GM12878 (cell line): ENCODE measurements at regions not wholly inside any gene's neighbourhood (a gene's known extent, or its start where the extent isn't known, plus 50 kb on each side); places are given as distances from the start of the nearest gene placed in this dataset.

Experiments used
- ATAC-seq: fragments of 200-7000 bp; cut with Tn5 transposase; 3 replicates; pipeline ENCODE4 v1.9.1; 2020; ENCODE audit warnings: mild to moderate bottlenecking, moderate library complexity
- BruUV-seq: library from RNA; stranded (reverse); fragments of 400-500 nt; replicated peaks from 2 replicates; lab custom pipeline; 2021; lab: Mats Ljungman, UMichigan
- CTCF ChIA-PET: fragments of 300-600 bp; sonication (Branson Sonifier 250); formaldehyde crosslinking; extraction: SDS; loops from one replicate; lab custom pipeline; 2021; ENCODE audit warnings: inconsistent platforms; lab: Yijun Ruan, JAX
- POLR2A ChIA-PET: fragments of 350-600 bp; formaldehyde crosslinking; extraction: SDS; loops from one replicate; lab custom pipeline; 2021; ENCODE audit warnings: inconsistent platforms; lab: Charles Lee
- RAD21 ChIA-PET: fragments of 300-600 bp; sonication (Branson Sonifier 250); formaldehyde crosslinking; loops from one replicate; lab custom pipeline; 2023; ENCODE audit warnings: antibody characterized with exemption; ENCODE audit not compliant: unreplicated experiment; lab: Charles Lee
- SMC1A ChIA-PET: fragments of 300-600 bp; sonication (Branson Sonifier 250); formaldehyde crosslinking; loops from one replicate; lab custom pipeline; 2023; ENCODE audit not compliant: unreplicated experiment, uncharacterized antibody; lab: Charles Lee
- DNase-seq: peaks from one replicate; pipeline ENCODE4 v3.0.0-alpha.2; 2011; ENCODE audit warnings: low read depth, low spot score
- FAIRE-seq: peaks from 3 replicates; lab custom pipeline; 2011; peaks lifted over from hg19 to GRCh38; lab: Jason Lieb, UNC
- H2AFZ ChIP-seq: 2 replicates; pipeline ENCODE4 v1.6.0; 2011; ENCODE audit warnings: low read depth, low read length, control low read depth; ENCODE audit not compliant: control insufficient read depth
- H3K27ac ChIP-seq: 2 replicates; pipeline ENCODE4 v1.5.1; 2011; ENCODE audit warnings: control low read depth; ENCODE audit not compliant: control insufficient read depth, insufficient read depth
- H3K27me3 ChIP-seq, 2 experiments: replicated peaks in 1 of 2; 2 replicates each; pipeline versions ENCODE4 v1.6.0 to v1.6.1; 2011; ENCODE audit warnings: low read length in 1 of 2; ENCODE audit not compliant: control insufficient read depth in 2 of 2, insufficient read depth in 2 of 2
- H3K36me3 ChIP-seq, 2 experiments: 2 replicates each; pipeline ENCODE4 v1.5.1; 2011; ENCODE audit warnings: low read length in 1 of 2; ENCODE audit not compliant: control insufficient read depth in 2 of 2, insufficient read depth in 2 of 2
- H3K4me1 ChIP-seq: 2 replicates; pipeline ENCODE4 v1.6.1; 2011; ENCODE audit warnings: mild to moderate bottlenecking, low read length, moderate library complexity, mixed read lengths; ENCODE audit not compliant: control insufficient read depth, insufficient read depth
- H3K4me2 ChIP-seq: 2 replicates; pipeline ENCODE4 v1.6.0; 2011; ENCODE audit warnings: control low read depth; ENCODE audit not compliant: control insufficient read depth, insufficient read depth
- H3K4me3 ChIP-seq: fragments of 200-600 bp; sonication (generic); 2 replicates; pipeline ENCODE4 v1.5.1; 2016
- H3K79me2 ChIP-seq: 2 replicates; pipeline ENCODE4 v1.6.0; 2011; ENCODE audit warnings: low read length; ENCODE audit not compliant: control insufficient read depth, insufficient read depth
- H3K9ac ChIP-seq: 2 replicates; pipeline ENCODE4 v1.8.0; 2011; ENCODE audit warnings: low read length, control low read depth, mixed read lengths; ENCODE audit not compliant: control insufficient read depth, insufficient read depth
- H3K9me3 ChIP-seq: replicated peaks from 3 replicates; pipeline ENCODE4 v1.5.1; 2011; ENCODE audit warnings: mild to moderate bottlenecking, low read length; ENCODE audit not compliant: control insufficient read depth, insufficient read depth
- H4K20me1 ChIP-seq: 2 replicates; pipeline ENCODE4 v1.6.0; 2011; ENCODE audit not compliant: control insufficient read depth, insufficient read depth
- CBX3 ChIP-seq: fragments of 200-600 bp; sonication (generic); IDR thresholded peaks from 2 replicates; pipeline ENCODE4 v1.6.1; 2016; ENCODE audit warnings: low read depth, borderline replicate concordance
- NKRF ChIP-seq: fragments of 450-650 bp; conservative IDR thresholded peaks from 2 replicates; pipeline ENCODE4 v1.6.1; 2017; ENCODE audit warnings: mild to moderate bottlenecking, moderate library complexity
- NR2F1 ChIP-seq: fragments of 450-650 bp; conservative IDR thresholded peaks from 2 replicates; pipeline ENCODE4 v1.6.1; 2017; ENCODE audit warnings: mild to moderate bottlenecking
- REST ChIP-seq: IDR thresholded peaks from 2 replicates; pipeline ENCODE4 v1.6.1; 2012; ENCODE audit warnings: mild to moderate bottlenecking, low read depth, low read length
- RUNX3 ChIP-seq: IDR thresholded peaks from 2 replicates; pipeline ENCODE4 v1.6.1; 2012; ENCODE audit warnings: low read length, inconsistent platforms
- SIN3A ChIP-seq: IDR thresholded peaks from 2 replicates; pipeline ENCODE4 v1.6.1; 2012; ENCODE audit warnings: low read depth, low read length, improper control_type of control experiment
- SP1 ChIP-seq: IDR thresholded peaks from one replicate; pipeline ENCODE4 v1.6.1; 2011; ENCODE audit warnings: low read depth, low read length
- TBL1XR1 ChIP-seq: IDR thresholded peaks from 2 replicates; pipeline ENCODE4 v1.6.1; 2012; ENCODE audit warnings: low read depth, low read length, improper control_type of control experiment
- TCF12 ChIP-seq: IDR thresholded peaks from 2 replicates; pipeline ENCODE4 v1.6.1; 2011; ENCODE audit warnings: low read depth, mild to moderate bottlenecking, low read length
- ZZZ3 ChIP-seq: IDR thresholded peaks from 2 replicates; pipeline ENCODE4 v1.6.1; 2011; ENCODE audit warnings: low read depth; ENCODE audit not compliant: control insufficient read depth, insufficient read length
- WGBS: methylation state at CpG from one replicate; pipeline ENCODE4 v1.1.6; 2016; ENCODE audit warnings: low lambda C conversion rate; ENCODE audit not compliant: insufficient replicate concordance, insufficient coverage; ENCODE audit errors: missing lambda C conversion rate; 5-methylcytosine and 5-hydroxymethylcytosine counted together
- in situ Hi-C: fragments of 300-500 bp; cut with MboI; formaldehyde crosslinking; loops from 9 replicates; pipeline ENCODE4 v1.14.3; 2018; ENCODE audit warnings: mixed read lengths
- intact Hi-C: fragments of 100-400 bp; cut with micrococcal nuclease; formaldehyde crosslinking; loops from one replicate; pipeline ENCODE4 v1.14.2; 2022; ENCODE audit not compliant: unreplicated experiment

- TF ChIP-seq NKRF: no peak
- TF ChIP-seq REST: no peak
Measured at GRCh38 chr6:86153521-86153920, 510.8 kb upstream of the SYNCRIP start (continued).

- H2AFZ ChIP-seq: no peak overlapping the region
- no peak overlapping the region for H3K4me3 ChIP-seq
- intact Hi-C loops: no loop called here
- no peak for DNase-seq
- no peaks in the 10 kb centered on the region for H3K9me3 ChIP-seq
- ChIA-PET SMC1A (no interaction called here), RAD21 (no interaction called here), POLR2A (no interaction called here)
- no peak overlapping the region for H3K9ac ChIP-seq
- H3K4me1 ChIP-seq: no peaks in the 10 kb centered on the region
- FAIRE-seq: no peak
- no peaks in the 10 kb centered on the region for H3K27me3 ChIP-seq
- no peak overlapping the region for H3K4me2 ChIP-seq
- ATAC-seq: no peak
- no peaks in the 10 kb centered on the region for H3K79me2 ChIP-seq
- no TSS peak for BruUV-seq
- WGBS: 45% methylated on average over 4 of the region's 4 CpGs
- H4K20me1 ChIP-seq: no peaks in the 10 kb centered on the region
- in situ Hi-C loops: no loop called here
- no peaks in the 10 kb centered on the region for H3K36me3 ChIP-seq
- no peak overlapping the region for H3K27ac ChIP-seq
- TF ChIP-seq ZZZ3 (no peak), CBX3 (no peak), NKRF (no peak), TBL1XR1 (no peak), SIN3A (no peak), TCF12 (no peak), SP1 (no peak), RUNX3 (no peak), NR2F1 (no peak)
- TF ChIP-seq, all 136 proteins: peak for 0
- CTCF ChIA-PET: no interaction called here
Measured at GRCh38 chr6:86152546-86152945, 509.9 kb upstream of the SYNCRIP start.
